ENCODE measurements at regions not wholly inside any gene's neighbourhood (a gene's known extent, or its start where the extent isn't known, plus 50 kb on each side); places are given as distances from the start of the nearest gene placed in this dataset.

- intact Hi-C loops (cut with micrococcal nuclease): no loop called here
Measured at GRCh38 chr5:152990649-152991048, 499.8 kb upstream of the GRIA1 start.

- intact Hi-C loops (cut with micrococcal nuclease): no loop called here
Measured at GRCh38 chr5:152994033-152994680, 496.3 kb upstream of the GRIA1 start.

GRCh38 chr5:152995214-152995725 is 495.2 kb upstream of the GRIA1 start:
- intact Hi-C loops (cut with micrococcal nuclease): no loop called here

- intact Hi-C loops (cut with micrococcal nuclease): no loop called here
Measured at GRCh38 chr5:153005711-153006110, 484.8 kb upstream of the GRIA1 start.

- intact Hi-C loops (cut with micrococcal nuclease): no loop called here
Measured at GRCh38 chr5:153006681-153007080, 483.8 kb upstream of the GRIA1 start.

GRCh38 chr5:153014194-153014593 is 476.3 kb upstream of the GRIA1 start:
- intact Hi-C loops (cut with micrococcal nuclease): no loop called here

GRCh38 chr5:153018121-153018520 is 472.3 kb upstream of the GRIA1 start:
- intact Hi-C loops (cut with micrococcal nuclease): no loop called here

GRCh38 chr5:153030755-153031725 is 459.4 kb upstream of the GRIA1 start:
- intact Hi-C loops (cut with micrococcal nuclease): no loop called here

- intact Hi-C loops (cut with micrococcal nuclease): no loop called here
Measured at GRCh38 chr5:153039501-153039900, 451.0 kb upstream of the GRIA1 start.

GRCh38 chr5:153043886-153044285 is 446.6 kb upstream of the GRIA1 start:
- intact Hi-C loops (cut with micrococcal nuclease): no loop called here

- intact Hi-C loops (cut with micrococcal nuclease): no loop called here
Measured at GRCh38 chr5:153050496-153051179, 439.8 kb upstream of the GRIA1 start.

- intact Hi-C loops (cut with micrococcal nuclease): no loop called here
Measured at GRCh38 chr5:153066281-153066680, 424.2 kb upstream of the GRIA1 start.

GRCh38 chr5:153067869-153068268 is 422.6 kb upstream of the GRIA1 start:
- intact Hi-C loops (cut with micrococcal nuclease): no loop called here

- intact Hi-C loops (cut with micrococcal nuclease): no loop called here
Measured at GRCh38 chr5:153079396-153079795, 411.1 kb upstream of the GRIA1 start.

- intact Hi-C loops (cut with micrococcal nuclease): no loop called here
Measured at GRCh38 chr5:153080940-153081339, 409.5 kb upstream of the GRIA1 start.

- intact Hi-C loops (cut with micrococcal nuclease): no loop called here
Measured at GRCh38 chr5:153081385-153081784, 409.1 kb upstream of the GRIA1 start.

GRCh38 chr5:153084511-153084910 is 406.0 kb upstream of the GRIA1 start:
- intact Hi-C loops (cut with micrococcal nuclease): no loop called here

- intact Hi-C loops (cut with micrococcal nuclease): no loop called here
Measured at GRCh38 chr5:153086486-153086885, 404.0 kb upstream of the GRIA1 start.

- intact Hi-C loops (cut with micrococcal nuclease): no loop called here
Measured at GRCh38 chr5:153088538-153088937, 401.9 kb upstream of the GRIA1 start.

GRCh38 chr5:153094333-153094732 is 396.1 kb upstream of the GRIA1 start:
- intact Hi-C loops (cut with micrococcal nuclease): no loop called here

GRCh38 chr5:153096381-153096780 is 394.1 kb upstream of the GRIA1 start:
- intact Hi-C loops (cut with micrococcal nuclease): no loop called here

- intact Hi-C loops (cut with micrococcal nuclease): no loop called here
Measured at GRCh38 chr5:153099328-153099727, 391.1 kb upstream of the GRIA1 start.

All from T-helper 2 cell treated with Interferon-gamma antibody and Interleukin-4, amounts not matched to agents 100 ng/mL and 5 ng/mL, for 36 hours (primary cell).